ENCODE measurements at regions not wholly inside any gene's neighbourhood (a gene's known extent, or its start where the extent isn't known, plus 50 kb on each side); places are given as distances from the start of the nearest gene placed in this dataset.

DNA sequence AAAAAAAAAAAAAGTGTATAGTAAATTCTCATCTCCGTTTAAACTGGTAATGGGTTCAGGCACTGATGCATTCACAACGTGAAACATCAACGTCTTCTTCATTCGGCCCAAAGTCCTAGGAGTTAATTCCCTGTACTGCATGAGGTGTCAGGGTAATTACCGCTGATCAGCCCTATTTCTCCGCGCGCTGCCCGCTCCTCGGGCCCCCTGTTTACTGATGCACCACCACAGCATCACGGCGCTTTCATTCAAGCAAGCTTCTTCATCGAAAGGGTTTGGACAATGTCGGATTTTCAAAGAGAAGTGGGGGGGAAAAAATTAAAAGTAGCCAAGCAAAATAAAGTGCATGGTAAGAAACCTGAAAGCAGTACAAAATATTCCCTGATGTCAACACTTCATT lies 352.0 kb upstream of the POU3F3 start:
- no peaks in the 10 kb centered on the region for H3K23me2 ChIP-seq (ENCODE audit: low read depth, low read length)
- H3K9me3 ChIP-seq (ENCODE audit: insufficient read depth in 2 of 2, low read depth in 1 of 2, low read length in 1 of 2), result no peaks in the 10 kb centered on the region
- H2AFZ ChIP-seq (ENCODE audit: low read length), result no peak overlapping the region
- H3K18ac ChIP-seq (ENCODE audit: extremely low read depth, low read length), result no peak overlapping the region
- H3K79me2 ChIP-seq (ENCODE audit: control insufficient read depth in 1 of 2, insufficient read depth in 2 of 2, low read length in 2 of 2), result no peaks in the 10 kb centered on the region
- H3K27me3 ChIP-seq (replicated peaks in 1 of 4; ENCODE audit: control insufficient read depth in 3 of 4, extremely low read depth in 1 of 4, insufficient read depth in 3 of 4, low read length in 3 of 4), result no peaks in the 10 kb centered on the region
- H4K8ac ChIP-seq (ENCODE audit: extremely low read depth, insufficient read depth, low read length), result no peak overlapping the region
- H2BK20ac ChIP-seq (ENCODE audit: low read length), result no peak overlapping the region
- WGBS, 2 experiments (ENCODE audit: extremely low coverage in 1 of 2, insufficient coverage in 1 of 2, insufficient read length in 1 of 2, insufficient replicate concordance in 2 of 2, low coverage in 1 of 2, low lambda C conversion rate in 2 of 2, missing lambda C conversion rate in 1 of 2), result 92% methylated on average over 13 of the region's 14 CpGs; no CpG with 5 or more reads in 1 of the 2 experiments
- no peak overlapping the region for H4K5ac ChIP-seq (ENCODE audit: insufficient read length, low read depth, low read length)
- no peaks in the 10 kb centered on the region for H3K36me3 ChIP-seq (ENCODE audit: control insufficient read depth in 2 of 4, insufficient read depth in 4 of 4, low read length in 3 of 4)
- H3K4ac ChIP-seq (replicated peaks; ENCODE audit: insufficient read length, low read depth, low read length), result no peak overlapping the region
- no peak overlapping the region for H2BK120ac ChIP-seq (replicated peaks; ENCODE audit: low read depth, low read length)
- H4K20me1 ChIP-seq (replicated peaks in 1 of 2; ENCODE audit: control insufficient read depth in 1 of 2, insufficient read depth in 2 of 2, low read length in 2 of 2), result no peaks in the 10 kb centered on the region
- no peak overlapping the region for H3K9ac ChIP-seq (replicated peaks in 1 of 4; ENCODE audit: extremely low read depth in 1 of 4, low read depth in 3 of 4, low read length in 3 of 4)
- no peak overlapping the region for H3K23ac ChIP-seq (ENCODE audit: insufficient read length)
- FAIRE-seq (no peak), DNase-seq (ENCODE audit: low read depth in 1 of 2, low spot score in 2 of 2) (no peak)
- no peak overlapping the region for H3K14ac ChIP-seq (ENCODE audit: insufficient read length)
- ChIA-PET POLR2A (ENCODE audit: partially characterized antibody) (no interaction called here), CTCF (ENCODE audit: partially characterized antibody) (interaction anchor here (1.0 kb wide), 2 partner anchors 20 to 21 kb away, joined by 3 read pairs; no protein-coding TSS in a partner anchor)
- no peak overlapping the region for H2BK12ac ChIP-seq (ENCODE audit: low read depth, low read length)
- H3K4me3 ChIP-seq (ENCODE audit: extremely low read depth in 1 of 4, insufficient read depth in 2 of 4, low read depth in 3 of 4, low read length in 4 of 4), result no peak overlapping the region
- H3K27ac ChIP-seq (ENCODE audit: low read depth, low read length), result no peak overlapping the region
- H3K4me1 ChIP-seq (replicated peaks in 1 of 4; ENCODE audit: control insufficient read depth in 3 of 4, insufficient read depth in 4 of 4, low read length in 3 of 4), result peaks cover 0 to 3% (median 1%) of the 10 kb centered on the region in 4 experiments; a peak in 2 of 7 replicates
- TF ChIP-seq HDAC2 (IDR thresholded peaks at IDR 0.05; ENCODE audit: borderline replicate concordance in 1 of 2, low read depth in 2 of 2, low read length in 2 of 2), result no peak
- TF ChIP-seq SRF (IDR thresholded peaks at IDR 0.05; ENCODE audit: low read depth, low read length), result no peak
- TF ChIP-seq BACH1 (IDR thresholded peaks at IDR 0.05; ENCODE audit: low read length), result no peak
- TF ChIP-seq TAF7 (optimal IDR thresholded peaks at IDR 0.05; ENCODE audit: borderline replicate concordance, low read depth, low read length), result no peak
- TF ChIP-seq, protein P1, sequence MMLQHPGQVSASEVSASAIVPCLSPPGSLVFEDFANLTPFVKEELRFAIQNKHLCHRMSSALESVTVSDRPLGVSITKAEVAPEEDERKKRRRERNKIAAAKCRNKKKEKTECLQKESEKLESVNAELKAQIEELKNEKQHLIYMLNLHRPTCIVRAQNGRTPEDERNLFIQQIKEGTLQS (IDR thresholded peaks at IDR 0.05; ENCODE audit: insufficient read depth, low read depth, low read length), result no peak
- TF ChIP-seq, protein P2, sequence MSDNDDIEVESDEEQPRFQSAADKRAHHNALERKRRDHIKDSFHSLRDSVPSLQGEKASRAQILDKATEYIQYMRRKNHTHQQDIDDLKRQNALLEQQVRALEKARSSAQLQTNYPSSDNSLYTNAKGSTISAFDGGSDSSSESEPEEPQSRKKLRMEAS (IDR thresholded peaks at IDR 0.05), result no peak
- TF ChIP-seq BRCA1 (IDR thresholded peaks at IDR 0.05; ENCODE audit: low read depth, low read length), result no peak
- no peak for TF ChIP-seq SIX5 (IDR thresholded peaks at IDR 0.05; ENCODE audit: low read depth, low read length)
- no peak for TF ChIP-seq EP300 (IDR thresholded peaks at IDR 0.05; ENCODE audit: borderline replicate concordance in 1 of 2, low read depth in 2 of 2, low read length in 2 of 2)
- no peak for TF ChIP-seq SP1 (IDR thresholded peaks at IDR 0.05; ENCODE audit: low read depth, low read length)
- no peak for TF ChIP-seq CBX8 (IDR thresholded peaks at IDR 0.05; ENCODE audit: borderline replicate concordance, low read depth, low read length)
- no peak for TF ChIP-seq SIRT6 (IDR thresholded peaks at IDR 0.05; ENCODE audit: low read length)
- TF ChIP-seq CREB1 (IDR thresholded peaks at IDR 0.05), result no peak
- H4K91ac ChIP-seq (replicated peaks; ENCODE audit: insufficient read length, low read length), result no peak overlapping the region
- no peak overlapping the region for H3K56ac ChIP-seq (replicated peaks; ENCODE audit: insufficient read length, low read depth, low read length)
- no peak overlapping the region for H3K4me2 ChIP-seq (ENCODE audit: insufficient read depth in 1 of 2, low read depth in 2 of 2, low read length in 2 of 2)
- H3K79me1 ChIP-seq (ENCODE audit: low read depth, low read length), result no peaks in the 10 kb centered on the region
- no peak overlapping the region for H2BK15ac ChIP-seq (ENCODE audit: low read length)
- no peak overlapping the region for H2AK5ac ChIP-seq (ENCODE audit: low read depth, low read length)
- no peak overlapping the region for H2BK5ac ChIP-seq (ENCODE audit: low read depth, low read length)

Measured in H1 (cell line).